Heart left ventricle (tissue), 16 donors: ENCODE measurements at regions not wholly inside any gene's neighbourhood (a gene's known extent, or its start where the extent isn't known, plus 50 kb on each side); places are given as distances from the start of the nearest gene placed in this dataset.

ENCODE experiments used
- ATAC-seq, 4 donors: fragments of 200-7000 bp; cut with Tn5 transposase; one replicate each; pipeline ENCODE4 v1.9.1; 2020 to 2022; ENCODE audit warnings: moderate library complexity in 4 of 4, mild to moderate bottlenecking in 3 of 4, moderate number of reproducible peaks in 1 of 4
- DNase-seq, 5 donors: peaks; one replicate each; pipeline ENCODE4 v3.0.0-alpha.2; 2020
- H3K27ac ChIP-seq, 12 donors: fragments of 200-600 bp; sonication (generic) in 4 of 12; one replicate each; pipeline versions ENCODE4 v1.5.0 to v1.8.0; 2016 to 2022; ENCODE audit warnings: mild to moderate bottlenecking in 2 of 12
- H3K27me3 ChIP-seq, 9 donors: fragments of 200-600 bp; sonication (generic) in 2 of 9; one replicate each; pipeline versions ENCODE4 v1.5.1 to v1.8.0; 2016 to 2022; ENCODE audit warnings: mild to moderate bottlenecking in 3 of 9
- H3K36me3 ChIP-seq, 9 donors: fragments of 200-600 bp; sonication (generic) in 2 of 9; one replicate each; pipeline versions ENCODE4 v1.5.0 to v1.8.0; 2018 to 2022; ENCODE audit warnings: mild to moderate bottlenecking in 2 of 9
- H3K4me1 ChIP-seq, 12 donors: fragments of 200-600 bp; sonication (generic) in 4 of 12; one replicate each; pipeline versions ENCODE4 v1.5.0 to v1.8.0; 2016 to 2022; ENCODE audit warnings: mild to moderate bottlenecking in 3 of 12
- H3K4me3 ChIP-seq, 12 donors: fragments of 200-600 bp; sonication (generic) in 4 of 12; one replicate each; pipeline versions ENCODE4 v1.5.0 to v1.8.0; 2017 to 2022; ENCODE audit warnings: mild to moderate bottlenecking in 9 of 12, moderate library complexity in 4 of 12
- H3K9me3 ChIP-seq, 12 donors: fragments of 200-600 bp; sonication (generic) in 4 of 12; one replicate each; pipeline versions ENCODE4 v1.5.0 to v1.8.0; 2016 to 2022; ENCODE audit warnings: mild to moderate bottlenecking in 1 of 12
- POLR2A ChIP-seq, 2 donors: fragments of 450-650 bp; IDR thresholded peaks; one replicate each; pipeline ENCODE4 v1.6.1; 2017; ENCODE audit warnings: antibody characterized with exemption in 2 of 2, mild to moderate bottlenecking in 2 of 2, moderate library complexity in 2 of 2
- WGBS, 4 donors: extraction: QIAGEN DNeasy Blood & Tissue Kit in 2 of 4; methylation state at CpG; one replicate each; pipeline versions ENCODE4 v1.1.5 to v1.1.7; 2013 to 2018; 5-methylcytosine and 5-hydroxymethylcytosine counted together
- intact Hi-C, 10 donors: fragments of 100-400 bp; cut with DNase I; formaldehyde crosslinking; loops; one replicate each; pipeline versions ENCODE4 v1.11.1 to v1.14.2; 2022
- TF ChIP-seq, protein P1 (sequence below), 12 donors: fragments of 200-600 bp; sonication (generic) in 4 of 12; IDR thresholded peaks; one replicate each; pipeline versions ENCODE4 v1.5.0 to v1.8.0; 2018 to 2022; ENCODE audit warnings: antibody characterized with exemption in 12 of 12, mild to moderate bottlenecking in 5 of 12
- donor health status: ischemic (EF 13 %, LVEDD 7.1; RV severe dilation, severe dysfunction).
- donor health status: healthy with polysubstance abuse.
- donor health status: DM: no; HTN: yes; CAD: no.
- donor health status: DM: no; HTN: no; CAD: no.
- donor health status: ischemic (EF 25% LVEDD 6.9; RV normal size, moderate dysfunction).
- donor health status: ischemic (EF 25% LVEDD 5.7; RV mildly dilated, moderate dysfunction).
- donor health status: healthy.
- donor health status: DM: yes; HTN: yes; CAD: no.
- donor health status: ischemic (EF 35%, LVEDD 5.7; RV mildly dilated, moderate dysfunction).
- donor health status: nonischemic (EF 11% LVEDD 7.7; RV severe dilation, severe dysfunction).
- donor health status: DM: yes; HTN: yes; CAD: no.
- donor health status: PGD.
- donor health status: ischemic (EF 29% LVEDD 5.4; RV normal size, mild dysfunction).
- donor health status: nonischemic (EF 23%, LVEDD 6.1; RV moderate dilation, normal function).

DNA sequence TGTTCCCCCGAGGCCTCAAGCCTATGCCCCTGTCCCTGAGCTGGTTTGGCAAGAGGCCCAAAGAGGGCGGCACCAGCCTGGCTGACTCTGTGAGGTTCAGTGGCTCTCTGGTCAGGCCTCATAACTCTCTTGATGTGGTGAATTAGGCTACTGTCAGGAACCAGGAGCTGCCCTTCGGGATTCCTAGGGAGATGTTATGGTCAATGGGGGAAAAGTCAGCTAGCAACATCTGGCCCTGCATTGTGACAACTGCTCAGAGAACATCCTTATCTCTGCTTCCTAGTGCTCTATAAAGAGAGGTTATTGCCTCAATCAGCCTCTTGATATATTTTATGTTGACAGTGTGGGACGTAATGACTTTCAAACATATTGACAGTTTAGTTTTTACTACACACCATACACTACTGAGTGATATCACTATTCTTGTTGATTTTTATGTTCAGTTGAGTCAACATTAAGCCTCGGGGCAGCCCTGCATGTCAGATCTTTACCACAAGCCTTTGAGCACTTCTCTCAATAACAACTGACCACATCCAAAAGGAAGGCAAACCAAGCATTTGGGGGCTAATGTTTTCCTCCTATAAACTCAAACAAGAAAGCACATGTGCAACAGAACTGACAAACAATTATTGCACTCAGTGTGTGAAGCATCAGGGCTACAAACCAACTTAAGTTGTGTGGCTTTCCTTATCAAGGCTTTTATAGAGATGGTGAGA, 448.3 kb upstream of the SLC14A2 start:
- TF ChIP-seq, protein P1, sequence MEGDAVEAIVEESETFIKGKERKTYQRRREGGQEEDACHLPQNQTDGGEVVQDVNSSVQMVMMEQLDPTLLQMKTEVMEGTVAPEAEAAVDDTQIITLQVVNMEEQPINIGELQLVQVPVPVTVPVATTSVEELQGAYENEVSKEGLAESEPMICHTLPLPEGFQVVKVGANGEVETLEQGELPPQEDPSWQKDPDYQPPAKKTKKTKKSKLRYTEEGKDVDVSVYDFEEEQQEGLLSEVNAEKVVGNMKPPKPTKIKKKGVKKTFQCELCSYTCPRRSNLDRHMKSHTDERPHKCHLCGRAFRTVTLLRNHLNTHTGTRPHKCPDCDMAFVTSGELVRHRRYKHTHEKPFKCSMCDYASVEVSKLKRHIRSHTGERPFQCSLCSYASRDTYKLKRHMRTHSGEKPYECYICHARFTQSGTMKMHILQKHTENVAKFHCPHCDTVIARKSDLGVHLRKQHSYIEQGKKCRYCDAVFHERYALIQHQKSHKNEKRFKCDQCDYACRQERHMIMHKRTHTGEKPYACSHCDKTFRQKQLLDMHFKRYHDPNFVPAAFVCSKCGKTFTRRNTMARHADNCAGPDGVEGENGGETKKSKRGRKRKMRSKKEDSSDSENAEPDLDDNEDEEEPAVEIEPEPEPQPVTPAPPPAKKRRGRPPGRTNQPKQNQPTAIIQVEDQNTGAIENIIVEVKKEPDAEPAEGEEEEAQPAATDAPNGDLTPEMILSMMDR (IDR thresholded peaks at IDR 0.05), result no peak
- TF ChIP-seq POLR2A (IDR thresholded peaks at IDR 0.05), result no peak
- H3K27ac ChIP-seq, result no peak overlapping the region
- H3K4me1 ChIP-seq, result peaks cover 0 to 12% (median 0%) of the 10 kb centered on the region in 12 donors
- DNase-seq, result no peak
- WGBS, 4 donors, result 82 to 93% (median 85%) methylated on average over 5 of the region's 5 CpGs
- H3K27me3 ChIP-seq, result no peaks in the 10 kb centered on the region
- H3K4me3 ChIP-seq, result no peak overlapping the region
- intact Hi-C loops, result no loop called here
- no peaks in the 10 kb centered on the region for H3K36me3 ChIP-seq
- ATAC-seq, result no peak
- no peaks in the 10 kb centered on the region for H3K9me3 ChIP-seq

DNA sequence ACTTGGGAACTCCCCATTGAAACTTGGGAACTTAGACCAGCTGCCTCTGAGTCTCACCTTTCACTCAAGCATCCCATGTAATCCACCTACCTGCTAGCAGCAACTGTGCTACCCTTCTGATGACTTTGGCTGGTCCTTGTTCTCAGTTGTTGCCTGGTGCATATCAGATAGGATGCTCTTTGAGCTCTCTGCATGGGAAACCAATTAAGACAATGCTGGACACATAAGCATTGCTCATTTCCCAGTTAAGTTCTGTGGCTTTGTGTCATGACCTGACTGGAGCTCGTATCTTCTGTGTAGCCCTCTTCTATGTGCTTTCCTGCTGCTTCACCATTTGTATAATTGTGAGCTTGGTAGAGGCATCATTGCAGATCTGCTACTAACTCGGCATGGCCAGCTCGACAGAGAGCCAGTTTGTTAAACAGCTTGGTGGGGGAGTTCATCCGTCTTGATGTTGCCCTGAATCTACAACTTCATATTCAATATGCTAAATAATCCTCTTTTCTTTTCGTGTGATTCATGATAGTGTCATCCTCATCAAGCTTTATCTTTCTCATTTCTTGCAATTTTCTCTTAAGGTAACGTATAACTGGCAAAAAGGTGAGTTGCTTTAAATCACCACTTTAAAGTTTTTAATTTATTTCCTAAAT, 447.5 kb upstream of the SLC14A2 start:
- TF ChIP-seq POLR2A (IDR thresholded peaks at IDR 0.05), result no peak
- TF ChIP-seq, protein P1 (IDR thresholded peaks at IDR 0.05), result no peak
- ATAC-seq (no peak), DNase-seq (no peak)
- 75 to 87% (median 81%) methylated on average over 6 of the region's 6 CpGs for WGBS, 4 donors
- Histone ChIP-seq H3K27me3 (no peaks in the 10 kb centered on the region), H3K4me1 (peaks cover 0 to 14% (median 0%) of the 10 kb centered on the region in 12 donors), H3K27ac (no peak overlapping the region), H3K36me3 (no peaks in the 10 kb centered on the region), H3K4me3 (no peak overlapping the region), H3K9me3 (no peaks in the 10 kb centered on the region)
- intact Hi-C loops, result no loop called here

DNA sequence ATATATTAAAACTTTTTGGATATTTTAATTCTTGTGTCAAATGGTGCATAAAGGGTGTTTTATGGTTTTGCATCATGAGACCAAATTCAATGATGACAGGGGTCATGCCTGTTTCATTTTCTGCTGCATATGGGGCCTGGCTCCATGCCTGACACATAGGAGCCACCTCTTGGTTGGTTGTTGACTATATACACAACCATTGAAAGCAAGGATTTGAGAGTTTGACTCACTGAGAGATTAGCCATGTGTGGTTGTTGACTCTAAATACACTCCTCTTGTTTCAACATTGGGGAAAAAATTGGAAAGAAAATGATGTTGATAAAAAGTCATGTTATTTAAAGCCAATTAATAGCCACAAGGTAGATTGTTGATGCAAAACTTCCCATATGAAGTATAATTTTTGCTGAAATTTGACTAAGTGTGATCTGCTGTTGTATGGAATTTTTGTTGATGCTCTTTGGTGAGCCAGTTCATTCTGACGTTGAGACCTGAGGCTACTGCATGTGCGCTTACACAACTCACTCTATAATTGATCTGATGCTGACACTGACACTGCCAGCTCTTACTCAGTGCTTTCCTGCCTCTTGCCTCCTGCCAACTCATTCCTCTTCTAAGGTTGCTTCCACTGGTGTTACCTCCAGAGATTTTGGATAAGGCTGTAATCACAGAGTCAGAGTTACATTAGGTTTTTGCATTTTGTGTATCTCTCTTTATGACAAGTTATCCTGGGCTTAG, 446.2 kb upstream of the SLC14A2 start:
- TF ChIP-seq POLR2A (IDR thresholded peaks at IDR 0.05), result no peak
- TF ChIP-seq, protein P1 (IDR thresholded peaks at IDR 0.05), result no peak
- intact Hi-C loops, result no loop called here
- Histone ChIP-seq H3K9me3 (no peaks in the 10 kb centered on the region), H3K27ac (no peak overlapping the region), H3K4me1 (peaks cover 0 to 14% (median 0%) of the 10 kb centered on the region in 12 donors), H3K27me3 (no peaks in the 10 kb centered on the region), H3K4me3 (no peak overlapping the region), H3K36me3 (no peaks in the 10 kb centered on the region)
- whole genome bisulfite sequencing, 4 donors, result 82 to 92% (median 90%) methylated on average over 2 of the region's 2 CpGs
- DNase-seq, result no peak
- ATAC-seq, result peak in 1 of 4 donors; percentile 11

DNA sequence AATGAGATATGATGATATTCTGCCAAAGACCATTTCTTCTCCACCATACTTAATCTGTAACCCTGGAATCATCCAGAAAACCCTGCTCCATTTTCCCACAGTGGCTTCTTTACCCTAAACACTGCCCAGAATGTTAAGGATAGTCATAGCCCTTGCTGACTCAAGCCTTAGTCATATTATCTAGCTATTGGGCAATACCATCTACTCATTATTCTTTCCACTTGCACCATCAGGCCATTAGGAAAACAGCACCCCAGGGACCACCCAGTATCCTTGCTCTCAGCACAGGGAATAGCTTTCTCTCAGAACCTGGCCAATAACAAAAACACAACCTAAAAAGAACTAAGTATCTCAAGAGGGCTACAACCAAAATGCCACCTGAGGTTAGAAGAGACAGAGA, 445.7 kb upstream of the SLC14A2 start:
- ATAC-seq, result peak in 2 of 4 donors; percentile 87 to 88
- no peaks in the 10 kb centered on the region for H3K9me3 ChIP-seq
- DNase-seq, result peak in 2 of 5 donors; percentile 42 to 56
- intact Hi-C loops, result no loop called here
- TF ChIP-seq, protein P1 (IDR thresholded peaks at IDR 0.05), result no peak
- TF ChIP-seq POLR2A (IDR thresholded peaks at IDR 0.05), result no peak
- H3K36me3 ChIP-seq, result no peaks in the 10 kb centered on the region
- no peak overlapping the region for H3K27ac ChIP-seq
- peaks cover 0 to 14% (median 0%) of the 10 kb centered on the region in 12 donors for H3K4me1 ChIP-seq
- H3K4me3 ChIP-seq, result no peak overlapping the region
- no peaks in the 10 kb centered on the region for H3K27me3 ChIP-seq
